Ishikawa (cell line): ENCODE measurements at regions not wholly inside any gene's neighbourhood (a gene's known extent, or its start where the extent isn't known, plus 50 kb on each side); places are given as distances from the start of the nearest gene placed in this dataset.

Experiments used
- RAD21 ChIP-seq: IDR thresholded peaks from 2 replicates; pipeline ENCODE4 v1.6.1; 2012; ENCODE audit warnings: low read depth
- TEAD4 ChIP-seq: IDR thresholded peaks from 2 replicates; pipeline ENCODE4 v1.6.1; 2012

DNA sequence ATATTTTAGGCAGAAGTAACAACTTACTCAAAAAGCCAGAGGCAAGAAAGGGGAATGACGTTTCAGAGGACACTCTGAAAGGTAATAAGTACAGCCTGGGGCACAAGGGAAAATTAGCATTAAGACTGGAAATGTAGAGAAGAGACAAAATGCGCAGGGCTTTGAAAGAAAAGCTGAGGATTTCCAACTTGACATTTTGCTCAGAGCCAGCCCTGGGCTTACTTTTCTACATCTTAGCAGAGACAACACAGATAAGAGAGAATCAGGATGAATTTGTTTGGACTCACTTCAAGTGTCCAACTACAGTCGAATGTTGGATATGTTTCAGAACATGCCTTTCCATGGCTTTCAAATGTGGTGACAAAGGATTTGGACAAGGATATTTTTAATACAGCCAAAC lies 808.9 kb upstream of the LUZP2 start:
- TF ChIP-seq TEAD4: no peak
- no peak for TF ChIP-seq RAD21
